Fibroblast of skin of left quadriceps (primary cell): ENCODE measurements at regions not wholly inside any gene's neighbourhood (a gene's known extent, or its start where the extent isn't known, plus 50 kb on each side); places are given as distances from the start of the nearest gene placed in this dataset.

Experiments
- DNase-seq, 2 experiments: peaks; one replicate each; pipeline ENCODE4 v3.0.0-alpha.2; 2013; ENCODE audit warnings: low read depth in 2 of 2

- DNase-seq = no peak
These were observed 239.1 kb downstream of the ELAVL2 start for GRCh38 chr9:23586906-23587305.

- DNase-seq = no peak
These were observed 238.6 kb downstream of the ELAVL2 start for GRCh38 chr9:23587433-23587832.

DNA sequence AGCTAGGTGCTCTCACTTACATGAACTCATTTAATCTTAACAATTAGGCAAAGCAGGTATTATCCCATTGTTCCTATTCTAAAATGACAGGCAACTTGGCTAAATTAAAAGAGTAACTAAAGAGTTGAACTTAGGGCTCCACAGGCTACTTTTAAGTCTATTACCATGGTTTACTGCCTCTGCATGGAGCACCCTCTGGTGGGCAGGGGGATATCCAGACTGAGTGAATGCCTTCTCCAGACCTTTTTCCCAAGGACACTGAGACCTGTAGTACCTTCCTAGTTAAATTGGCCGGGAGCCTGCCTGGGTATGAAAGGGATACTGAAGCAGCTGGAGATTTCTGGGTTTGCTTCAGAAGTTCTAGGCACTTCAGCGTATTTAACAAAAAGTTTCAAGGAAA lies 238.1 kb downstream of the ELAVL2 start:
- no peak for DNase-seq

DNA sequence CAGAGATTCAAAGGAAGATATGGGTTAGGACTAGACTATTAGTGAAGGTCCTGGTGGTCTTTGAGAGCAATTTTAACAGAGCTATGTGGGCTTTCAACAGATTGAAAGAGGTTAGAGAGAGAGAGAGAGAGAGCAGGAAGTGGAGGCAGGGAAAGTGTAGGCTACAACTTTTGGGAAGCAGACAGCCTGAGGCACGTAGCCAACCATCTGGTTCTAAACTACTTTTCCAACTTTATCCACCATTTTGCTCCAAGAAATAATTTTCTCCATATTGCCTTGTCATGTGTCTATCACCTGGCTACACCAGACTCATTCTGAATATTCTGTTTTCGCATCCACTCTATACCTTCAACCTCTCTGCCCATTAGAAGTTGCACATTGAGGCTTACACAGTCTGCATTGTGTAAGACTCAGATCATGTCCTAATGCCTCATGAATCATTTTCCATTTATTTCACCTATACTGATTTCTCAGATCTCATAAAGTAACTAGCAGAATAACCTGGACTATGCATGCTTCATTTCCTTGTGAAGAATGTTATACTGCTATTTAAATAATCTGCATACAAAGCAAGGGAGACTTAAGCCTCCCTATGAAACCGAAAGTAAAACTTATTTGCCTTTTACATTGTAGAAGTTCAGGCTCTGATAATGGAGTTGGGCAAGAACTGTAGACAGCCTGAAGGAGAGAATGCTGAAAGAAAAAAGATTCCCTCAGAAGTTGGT lies 235.6 kb downstream of the ELAVL2 start:
- DNase-seq = no peak

DNA sequence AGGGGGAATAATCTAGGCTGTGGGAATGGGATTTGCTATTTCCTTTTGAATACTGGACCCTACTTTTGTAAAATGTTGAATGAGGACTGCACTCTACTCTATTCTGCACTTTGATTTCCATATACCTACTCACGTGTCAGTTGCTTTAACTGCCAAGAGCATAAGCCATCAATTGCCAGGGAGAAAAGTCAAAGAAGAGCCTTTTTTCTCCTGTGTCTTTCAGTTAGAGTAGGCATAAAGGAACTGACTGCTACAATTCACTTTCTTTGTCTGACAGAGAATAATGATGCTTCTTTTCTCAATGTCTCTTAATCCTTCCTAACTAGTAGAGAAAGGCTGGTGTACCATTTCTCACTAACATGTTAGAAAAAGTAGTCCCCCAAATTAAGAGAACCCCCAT lies 231.6 kb downstream of the ELAVL2 start:
- DNase-seq = no peak

- no peak for DNase-seq
These were observed 229.0 kb downstream of the ELAVL2 start for GRCh38 chr9:23596913-23597634.

GRCh38 chr9:23598994-23599393 lies 227.0 kb downstream of the ELAVL2 start:
- DNase-seq = no peak

GRCh38 chr9:23603311-23603710 lies 222.7 kb downstream of the ELAVL2 start:
- no peak for DNase-seq

- DNase-seq = no peak
These were observed 219.9 kb downstream of the ELAVL2 start for GRCh38 chr9:23606107-23606506.

DNA sequence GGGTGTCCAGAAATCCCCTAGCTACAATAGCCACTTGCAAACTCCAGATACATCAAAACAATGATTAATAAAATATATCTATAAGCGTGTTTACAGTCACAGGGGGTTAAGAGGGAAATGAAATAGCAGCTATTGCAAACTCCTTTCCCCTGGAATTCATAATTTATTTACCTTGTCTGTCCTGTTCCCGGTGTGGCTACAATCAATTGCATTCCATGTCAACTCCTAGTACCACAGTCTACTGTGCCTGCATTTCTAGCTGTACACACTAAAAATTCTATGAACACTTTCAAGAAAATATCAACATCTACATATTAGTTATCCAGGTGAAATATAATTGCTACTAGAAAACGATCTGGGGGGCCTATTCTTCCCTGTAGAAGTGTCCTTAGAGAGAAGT lies 217.6 kb downstream of the ELAVL2 start:
- DNase-seq = no peak

- DNase-seq = no peak
These were observed 214.2 kb downstream of the ELAVL2 start for GRCh38 chr9:23611869-23612268.

DNA sequence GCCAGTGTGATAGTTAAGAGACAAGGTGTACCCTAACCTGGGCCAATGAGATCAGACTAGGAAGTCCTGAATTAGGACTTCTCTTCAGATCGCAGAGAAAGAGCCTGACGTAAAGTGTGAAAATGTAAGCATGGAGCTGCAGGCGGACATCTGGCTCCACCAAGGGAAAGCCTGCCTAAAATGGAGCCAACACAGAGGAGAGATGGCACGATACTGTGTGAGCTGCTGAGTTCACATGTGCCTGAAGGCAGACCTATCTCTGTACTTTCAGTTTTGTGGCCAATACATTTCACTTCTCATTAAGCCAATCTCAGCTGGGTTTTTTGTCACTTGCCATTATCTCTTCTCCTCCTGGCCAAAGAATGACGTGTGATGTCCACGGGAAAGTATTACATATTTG lies 210.5 kb downstream of the ELAVL2 start:
- DNase-seq = no peak

DNA sequence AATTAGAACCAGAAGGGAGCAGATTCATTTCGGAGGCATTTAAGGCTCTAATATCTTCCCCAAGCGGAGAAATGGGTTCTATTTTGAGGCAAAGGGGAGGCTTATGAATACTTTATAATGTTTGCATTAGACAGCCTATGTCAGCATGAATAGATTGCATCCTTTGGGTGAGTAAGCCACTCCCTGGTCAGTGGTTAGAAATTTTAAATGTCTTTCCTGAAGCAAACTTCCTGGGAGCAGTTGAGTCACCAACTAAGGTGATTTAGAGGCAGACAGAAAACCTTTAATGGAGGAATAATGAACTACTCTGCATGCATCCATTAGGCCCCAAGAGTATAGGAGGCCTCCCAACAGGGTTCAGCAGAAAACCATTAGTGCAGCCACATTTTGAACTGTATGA lies 204.9 kb downstream of the ELAVL2 start:
- peak; percentile 43 to 54 for DNase-seq

- no peak for DNase-seq
These were observed 204.1 kb downstream of the ELAVL2 start for GRCh38 chr9:23621924-23622323.

- DNase-seq = no peak
These were observed 203.6 kb downstream of the ELAVL2 start for GRCh38 chr9:23622396-23622795.

DNA sequence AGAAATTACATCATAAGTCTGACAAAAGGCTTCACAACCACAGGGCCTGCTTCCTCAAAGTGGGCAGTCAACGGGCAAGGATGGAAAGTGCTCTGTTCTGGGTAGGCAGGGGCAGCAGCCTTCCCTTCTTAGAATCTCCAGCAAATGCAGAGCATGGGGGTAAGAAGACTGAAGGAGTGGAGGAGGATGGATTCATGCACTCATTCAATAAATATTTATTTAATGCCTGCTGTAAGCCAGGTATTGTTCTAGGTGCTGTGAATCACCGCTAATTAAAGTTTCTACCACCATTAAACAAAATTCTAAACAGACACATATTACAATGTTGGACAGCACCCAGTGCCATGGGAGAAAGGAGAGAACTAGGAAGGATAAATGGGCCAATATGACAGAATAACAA lies 195.6 kb downstream of the ELAVL2 start:
- no peak for DNase-seq

DNA sequence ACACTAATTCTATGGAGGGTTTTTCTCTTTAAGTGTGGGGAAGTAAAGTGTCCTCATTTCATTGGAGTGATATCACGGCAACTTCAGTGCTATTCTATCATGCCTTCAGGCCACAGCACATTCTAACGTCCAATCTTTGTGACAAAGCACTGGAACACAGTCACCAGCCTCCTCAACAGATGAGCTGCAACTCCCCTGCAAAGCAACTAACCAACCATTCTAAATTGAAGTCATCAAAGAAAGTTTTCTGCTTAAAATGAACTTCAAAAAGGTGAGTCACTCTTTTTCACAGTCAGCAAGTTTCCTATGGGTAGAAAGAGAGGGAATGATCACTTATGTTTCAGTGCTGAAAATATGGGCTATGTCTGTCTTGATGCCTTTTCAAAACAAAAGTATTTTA lies 190.8 kb downstream of the ELAVL2 start:
- no peak for DNase-seq

- no peak for DNase-seq
These were observed 189.8 kb downstream of the ELAVL2 start for GRCh38 chr9:23636199-23636598.

- no peak for DNase-seq
These were observed 188.0 kb downstream of the ELAVL2 start for GRCh38 chr9:23638011-23638410.

- DNase-seq = peak in 1 of 2 experiments; percentile 16
These were observed 187.1 kb downstream of the ELAVL2 start for GRCh38 chr9:23638837-23639426.
